VCaP (cell line): ENCODE measurements at regions not wholly inside any gene's neighbourhood (a gene's known extent, or its start where the extent isn't known, plus 50 kb on each side); places are given as distances from the start of the nearest gene placed in this dataset.

Source experiments
- H3K27ac ChIP-seq: fragments of 450-650 bp; 2 replicates; pipeline ENCODE4 v1.5.1; 2017
- CTCF ChIP-seq: fragments of 450-650 bp; conservative IDR thresholded peaks from 2 replicates; pipeline ENCODE4 v1.5.1; 2017; ENCODE audit warnings: mild to moderate bottlenecking, moderate library complexity

DNA sequence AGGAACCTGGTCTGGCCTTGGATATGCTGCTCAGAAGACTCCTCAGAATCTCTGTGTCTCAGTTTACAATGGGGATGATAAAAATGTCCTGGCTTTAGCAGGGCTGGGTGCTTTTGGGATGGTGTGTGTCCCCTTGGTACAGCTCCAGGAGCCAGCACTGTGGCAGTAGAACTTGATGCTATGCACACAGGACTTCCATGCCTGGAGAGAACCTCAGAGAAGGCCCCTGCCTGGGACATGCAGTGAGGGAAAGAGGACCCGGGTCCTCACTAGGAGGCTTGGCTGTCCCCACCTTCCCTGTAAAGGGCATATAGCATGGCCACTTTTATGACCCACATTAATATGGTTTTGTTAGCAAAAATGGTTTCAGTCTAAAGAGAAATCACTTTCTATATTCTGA, 100.5 kb downstream of the GLRX3 start:
- no peak for TF ChIP-seq CTCF
- no peak overlapping the region for H3K27ac ChIP-seq

DNA sequence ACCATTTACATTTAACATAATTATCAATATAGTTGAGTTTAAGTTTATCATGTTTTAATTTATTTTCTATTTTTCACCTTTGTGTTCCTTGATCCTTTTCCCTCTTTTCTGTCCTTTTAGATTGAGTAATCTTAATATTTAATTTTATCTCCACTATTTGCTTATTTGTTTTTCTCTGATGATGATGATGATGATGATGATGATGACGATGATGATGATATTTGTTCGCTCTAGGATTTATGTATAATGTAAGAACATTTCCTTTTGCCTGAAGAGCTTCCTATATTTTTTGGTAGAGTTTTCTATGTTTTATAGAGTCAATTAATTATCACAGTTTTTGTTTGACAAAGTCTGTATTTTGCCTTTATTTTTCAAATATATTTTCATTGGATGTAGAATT, 104.2 kb downstream of the GLRX3 start:
- no peak overlapping the region for H3K27ac ChIP-seq
- TF ChIP-seq CTCF: no peak

DNA sequence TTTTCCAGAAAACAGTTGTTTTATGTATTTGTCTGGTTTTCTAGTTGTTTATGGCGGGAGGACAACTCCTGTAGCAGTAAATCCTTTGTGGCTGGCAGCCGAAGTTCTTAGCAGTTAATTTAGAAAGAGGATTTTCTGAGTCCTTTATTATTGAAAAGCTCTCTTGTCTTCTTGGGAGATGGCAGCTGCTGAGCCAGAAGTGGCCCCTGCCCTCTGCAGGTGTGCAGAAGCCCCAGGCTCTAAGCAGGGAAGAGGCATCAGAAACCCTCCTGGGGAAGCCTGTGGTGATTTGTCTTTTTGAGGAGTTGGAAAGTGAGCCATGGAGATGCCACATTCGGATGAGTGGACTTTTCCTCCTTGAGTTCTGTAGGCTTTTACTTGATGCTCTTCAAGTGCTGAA, 106.3 kb downstream of the GLRX3 start:
- H3K27ac ChIP-seq: no peak overlapping the region
- no peak for TF ChIP-seq CTCF

- no peak overlapping the region for H3K27ac ChIP-seq
- TF ChIP-seq CTCF: no peak
Measured at GRCh38 chr10:130243015-130243414, 106.8 kb downstream of the GLRX3 start.

DNA sequence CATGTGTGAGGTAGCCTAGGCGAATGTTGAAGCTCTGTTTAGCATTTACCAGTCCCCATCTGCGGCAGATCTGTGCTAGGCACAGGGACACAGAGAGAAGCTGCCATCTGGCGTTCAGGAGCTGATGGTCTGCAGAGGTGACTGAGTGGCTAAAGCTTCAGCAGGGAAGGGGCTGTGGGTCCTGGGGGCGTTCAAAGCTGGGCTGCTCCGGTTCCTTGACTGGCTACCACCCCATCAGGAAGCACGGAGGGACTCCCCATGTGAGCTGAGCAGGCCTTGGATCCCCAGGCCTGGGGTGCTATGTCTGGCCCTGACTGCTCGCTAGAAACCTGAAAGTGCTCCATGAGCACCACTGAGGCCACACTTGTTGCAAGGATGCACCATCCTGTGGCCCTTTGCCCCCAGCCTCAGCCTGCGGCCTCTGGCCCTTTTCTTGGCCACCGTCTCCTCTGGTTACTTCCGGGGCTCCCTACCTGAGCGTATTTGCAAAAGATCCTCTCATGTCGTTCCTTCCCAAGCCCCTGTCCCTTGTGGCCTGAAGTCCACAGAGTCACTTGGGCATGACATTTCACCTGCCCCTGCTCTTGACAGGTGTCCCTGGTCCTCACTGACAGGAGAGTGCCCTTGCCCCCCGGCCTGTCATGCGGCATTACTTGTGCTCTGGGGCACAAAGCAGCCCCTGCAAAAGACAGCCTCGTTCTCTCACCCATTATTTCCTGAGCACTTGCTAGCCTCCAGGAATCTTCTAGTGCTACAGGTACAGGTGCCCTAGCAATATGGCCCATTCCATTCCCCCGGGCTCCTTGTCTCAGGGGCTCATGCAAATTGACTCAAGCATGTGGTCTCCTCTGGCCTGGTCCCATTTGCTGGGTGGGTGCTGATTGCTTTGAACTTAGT, 108.1 kb downstream of the GLRX3 start:
- no peak for TF ChIP-seq CTCF
- H3K27ac ChIP-seq: no peak overlapping the region

DNA sequence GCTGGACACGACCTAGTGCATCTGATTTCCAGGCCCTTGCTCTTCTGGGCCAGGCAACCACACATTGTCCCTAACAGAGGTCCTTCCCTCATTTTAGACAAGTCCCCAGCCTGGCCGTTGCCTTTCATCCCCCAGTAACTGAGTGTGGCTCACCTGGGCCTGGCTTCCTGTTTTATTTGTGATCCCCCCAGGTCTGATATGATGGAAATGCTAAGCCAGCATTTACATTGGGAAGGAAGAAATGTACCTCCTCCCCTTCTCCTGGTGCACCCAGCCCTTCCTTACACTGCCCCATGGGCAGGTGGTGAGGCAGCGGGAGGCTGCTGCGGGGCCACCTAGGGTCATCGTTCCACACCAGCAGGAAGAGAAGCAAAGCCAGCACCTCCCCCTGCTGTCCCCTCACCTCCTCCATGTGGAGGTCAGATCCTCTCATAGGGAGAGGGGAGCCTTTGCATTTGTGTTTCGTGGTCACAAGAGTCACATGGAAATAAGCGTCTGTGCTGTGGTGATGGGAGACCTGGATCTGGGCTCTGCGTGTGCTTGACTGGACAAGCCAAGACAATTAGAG, 108.8 kb downstream of the GLRX3 start:
- no peak for TF ChIP-seq CTCF

DNA sequence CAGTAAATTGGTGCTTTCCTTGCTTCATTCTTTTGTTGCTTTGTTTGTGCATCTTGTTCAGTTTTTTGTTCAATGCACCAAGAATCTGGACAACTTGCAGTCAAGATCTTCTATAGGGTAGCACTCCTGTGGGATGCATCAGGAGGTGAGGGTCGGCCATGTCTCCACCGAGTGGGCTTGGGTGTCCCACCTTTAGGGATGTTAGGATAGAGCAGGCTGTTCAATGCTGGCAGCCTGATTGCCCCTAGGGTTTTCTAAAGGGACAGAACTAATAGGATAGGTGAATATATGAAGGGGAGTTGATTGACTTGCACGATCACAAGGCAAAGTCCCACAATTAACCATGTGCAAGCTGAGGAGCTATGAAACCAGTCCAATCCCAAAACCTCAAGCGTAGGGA, 109.9 kb downstream of the GLRX3 start:
- H3K27ac ChIP-seq: no peak overlapping the region
- TF ChIP-seq CTCF: no peak

More for the DNA sequence above, 108.8 kb downstream of the GLRX3 start:
- no peak overlapping the region for H3K27ac ChIP-seq
